Fibroblast of lung (primary cell): ENCODE measurements at regions not wholly inside any gene's neighbourhood (a gene's known extent, or its start where the extent isn't known, plus 50 kb on each side); places are given as distances from the start of the nearest gene placed in this dataset.

ENCODE experiments used
- CTCF ChIP-seq, 2 donors: IDR thresholded peaks in 1 of 2; conservative IDR thresholded peaks in 1 of 2; 1 replicate in 1 of 2; 2 replicates in 1 of 2; pipeline ENCODE4 v1.5.1; 2011 to 2012; ENCODE audit warnings: low read length in 2 of 2, control low read depth in 1 of 2, inconsistent platforms in 1 of 2, low read depth in 1 of 2, mild to moderate bottlenecking in 1 of 2
- EZH2 ChIP-seq: IDR thresholded peaks from 2 replicates; pipeline ENCODE4 v1.5.1; 2012; ENCODE audit warnings: low read length, control low read depth, mild to moderate bottlenecking; ENCODE audit errors: missing control alignments

GRCh38 chr2:58640042-58640441, 398.9 kb upstream of the FANCL start:
- TF ChIP-seq CTCF (conservative IDR thresholded peaks at IDR 0.05 in 1 of 2, IDR thresholded peaks at IDR 0.05 in 1 of 2; ENCODE audit: low read depth in 1 of 2, low read length in 2 of 2) (no peak), EZH2 (no peak)
